GM21423 (cell line): ENCODE measurements at regions not wholly inside any gene's neighbourhood (a gene's known extent, or its start where the extent isn't known, plus 50 kb on each side); places are given as distances from the start of the nearest gene placed in this dataset.
"Not testable (repeated sequence)": the region's sequence is repeated elsewhere in the genome, so short reads cannot be mapped to it uniquely, and the experiment has no call there.

Experiments
- ATAC-seq: cut with Tn5 transposase; IDR thresholded peaks from one replicate; pipeline ENCODE4 v1.9.1; 2021; ENCODE audit warnings: mild to moderate bottlenecking, moderate library complexity; ENCODE audit not compliant: unreplicated experiment

DNA sequence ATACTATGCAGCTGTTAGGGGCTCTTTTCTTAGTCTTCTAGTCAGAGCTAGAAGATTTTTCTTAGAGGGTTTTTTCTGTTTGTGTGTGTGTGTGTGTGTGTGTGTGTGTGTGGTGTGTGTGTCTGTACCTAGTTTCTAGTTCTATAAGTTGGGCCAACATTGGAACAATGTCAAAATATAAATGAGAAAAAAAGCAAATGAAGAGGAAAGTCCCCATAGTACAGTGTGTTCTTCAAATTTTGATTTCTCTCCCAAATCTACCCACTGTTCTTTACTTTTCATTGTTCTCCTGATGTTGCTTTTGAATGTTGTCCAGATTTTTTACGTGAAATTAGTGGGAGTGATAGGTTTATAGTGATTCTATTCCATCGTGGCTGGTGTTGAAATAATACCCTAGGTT lies 2153.4 kb upstream of the RAG2 start:
- no peak for ATAC-seq

DNA sequence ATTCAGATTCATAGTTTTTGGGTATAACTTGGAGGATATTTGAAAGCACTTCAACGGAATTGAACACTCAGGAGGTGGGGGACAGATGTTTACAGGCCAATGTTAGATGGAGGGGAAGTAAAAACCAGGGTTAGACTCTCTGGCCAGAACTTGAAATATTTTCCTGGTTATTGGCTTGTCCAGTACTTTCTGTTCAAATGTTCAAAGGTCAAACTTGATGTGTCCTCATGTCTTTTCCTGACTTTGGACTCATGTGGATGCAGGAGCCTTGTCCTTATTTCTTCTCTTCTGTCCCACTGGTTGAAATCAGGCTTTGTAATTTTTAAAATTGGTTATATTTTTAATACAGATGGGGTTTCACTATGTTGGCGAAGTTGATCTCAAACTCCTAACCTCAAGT lies 2148.5 kb upstream of the RAG2 start:
- not testable (repeated sequence) for ATAC-seq

DNA sequence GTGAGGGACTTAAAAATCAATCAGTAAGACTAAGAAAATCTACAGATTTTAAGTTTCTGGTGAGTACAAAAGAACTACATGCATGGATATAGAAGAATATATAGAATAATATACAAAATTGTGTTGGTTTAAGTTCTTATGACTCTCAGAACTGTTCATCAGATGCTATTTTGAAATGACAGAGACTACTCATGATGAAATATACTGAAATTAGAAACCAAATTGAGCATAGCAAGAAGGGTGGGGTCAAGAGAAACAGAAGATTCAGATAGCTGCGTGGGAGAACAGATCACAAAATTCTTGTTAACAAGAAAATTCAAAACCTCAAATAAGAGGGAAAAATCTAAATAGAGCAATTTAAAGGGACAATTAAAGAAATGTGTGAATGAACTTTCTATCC lies 2125.3 kb upstream of the RAG2 start:
- no peak for ATAC-seq

DNA sequence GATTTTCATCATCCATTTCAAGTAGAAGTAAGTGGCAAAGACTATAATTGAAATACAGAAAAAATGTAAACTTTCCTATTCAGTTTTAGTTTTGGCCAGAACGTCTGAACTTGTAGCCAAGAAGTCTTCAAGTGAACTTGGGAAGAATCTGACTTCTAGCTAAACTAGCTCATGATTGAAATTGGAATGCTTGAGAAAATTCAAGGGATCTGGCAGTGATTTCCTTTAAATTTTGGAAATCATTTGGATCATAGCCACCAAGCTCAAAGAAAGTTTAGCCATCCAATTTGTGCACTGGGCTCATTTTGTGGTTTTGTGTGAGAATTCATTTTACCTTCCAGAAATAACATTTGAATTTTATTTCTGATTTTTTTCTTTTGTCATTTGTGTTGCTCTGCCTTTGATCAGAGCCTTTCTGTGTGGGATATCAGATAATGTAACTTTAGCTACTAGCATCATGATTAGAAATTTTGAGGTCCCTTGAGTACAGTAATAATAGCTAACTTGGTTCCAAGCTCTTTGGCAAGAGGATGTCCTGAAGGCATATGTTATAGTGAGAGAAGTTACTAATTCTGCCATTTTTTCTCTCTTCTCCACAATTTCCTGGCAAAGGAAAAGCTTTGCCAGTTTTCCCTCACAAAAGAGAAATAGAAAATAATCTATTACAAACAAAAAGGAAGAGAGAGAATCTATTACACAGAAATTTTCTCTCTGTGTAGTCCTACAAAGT lies 2123.7 kb upstream of the RAG2 start:
- no peak for ATAC-seq

DNA sequence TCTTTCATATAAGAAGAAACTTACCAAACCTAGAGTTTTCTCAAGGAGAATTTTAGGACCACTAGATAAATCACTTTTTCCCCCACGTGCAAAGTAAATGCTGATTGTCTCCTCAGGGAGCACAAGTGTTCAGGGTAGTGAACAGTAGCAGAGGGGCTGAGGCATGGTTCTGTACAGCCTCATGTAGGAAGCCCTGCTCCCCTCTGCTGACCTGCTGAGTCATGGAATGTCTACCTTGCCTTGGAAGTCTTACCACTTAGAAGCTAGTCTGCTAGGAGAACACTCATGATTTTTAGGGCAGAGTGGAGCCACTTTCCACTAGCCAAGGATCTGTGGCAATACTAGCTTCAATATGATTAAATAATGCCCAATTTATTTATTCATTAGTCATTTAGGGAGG lies 2120.6 kb upstream of the RAG2 start:
- ATAC-seq = no peak

DNA sequence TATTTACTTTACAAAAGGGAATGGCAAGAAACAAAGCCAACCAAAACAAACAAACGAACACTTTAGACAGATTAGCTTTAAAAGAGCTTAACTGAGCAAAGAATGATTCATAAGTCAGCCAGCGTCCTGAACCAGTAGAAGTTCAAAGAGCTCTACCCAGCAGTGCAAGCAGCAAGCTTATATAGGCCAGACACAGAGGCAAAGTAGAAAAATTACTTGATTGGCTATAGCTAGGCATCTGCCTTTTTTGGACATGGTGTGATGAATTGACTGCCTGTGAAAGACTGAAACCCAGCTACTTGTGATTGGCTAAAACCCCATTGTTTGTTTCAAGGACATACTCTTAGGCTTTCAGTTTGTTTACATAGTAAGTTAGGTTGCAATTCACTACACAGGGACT lies 2120.0 kb upstream of the RAG2 start:
- ATAC-seq = no peak

DNA sequence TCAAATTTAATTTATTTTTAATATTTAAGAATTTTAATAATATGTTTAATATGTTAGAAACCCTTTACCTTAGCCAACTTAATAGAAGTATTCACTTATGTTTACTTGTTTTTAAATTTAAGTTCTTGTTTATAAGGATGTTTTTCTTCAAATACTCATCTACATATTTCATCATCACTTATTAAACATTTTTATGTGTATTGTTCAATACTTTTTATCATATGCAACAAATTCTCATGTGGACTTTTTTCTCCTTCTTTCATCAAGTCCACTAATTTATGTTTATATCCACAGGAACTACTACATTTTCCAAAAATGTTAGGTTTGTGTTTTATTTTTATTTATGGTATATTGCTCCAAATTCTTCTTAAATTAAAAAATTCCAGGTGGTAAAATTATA lies 2113.1 kb upstream of the RAG2 start:
- ATAC-seq = no peak

DNA sequence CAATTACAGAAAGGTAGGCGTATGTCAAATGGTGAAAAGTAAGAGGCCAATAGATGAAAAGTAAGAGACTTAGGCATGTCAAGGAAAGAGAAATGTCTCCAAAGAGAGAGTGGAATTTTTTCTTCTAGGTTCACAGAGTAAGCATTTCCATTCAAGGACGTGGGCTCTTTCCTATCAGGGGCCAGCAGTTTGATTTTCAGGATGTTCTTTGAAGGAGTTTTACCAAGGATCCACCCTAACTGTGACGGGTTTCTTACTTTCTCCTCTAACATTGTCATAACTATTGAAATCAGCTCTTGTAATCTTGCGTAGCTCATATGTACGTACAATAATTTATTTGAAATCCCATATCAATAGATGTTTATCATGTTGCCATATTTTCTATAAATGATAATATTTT lies 2112.2 kb upstream of the RAG2 start:
- ATAC-seq = no peak

DNA sequence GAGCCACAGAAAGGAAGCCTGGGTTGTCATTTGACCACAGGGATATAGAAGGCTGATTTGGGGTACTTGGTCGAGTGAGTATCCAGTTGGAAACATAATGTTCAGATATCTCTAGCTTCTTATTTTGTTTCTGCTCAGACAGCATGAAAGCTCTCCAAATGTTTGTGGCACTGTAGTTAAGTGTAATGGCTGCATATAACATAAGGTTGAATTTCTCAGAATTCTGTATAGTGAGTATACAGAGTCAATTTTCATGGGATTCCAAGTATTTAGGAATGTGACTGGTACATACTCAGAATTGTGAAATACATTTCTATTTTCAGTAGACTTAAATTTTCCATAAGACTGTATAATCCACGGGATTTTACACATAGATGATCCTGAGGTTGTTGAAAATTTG lies 2102.1 kb upstream of the RAG2 start:
- no peak for ATAC-seq

DNA sequence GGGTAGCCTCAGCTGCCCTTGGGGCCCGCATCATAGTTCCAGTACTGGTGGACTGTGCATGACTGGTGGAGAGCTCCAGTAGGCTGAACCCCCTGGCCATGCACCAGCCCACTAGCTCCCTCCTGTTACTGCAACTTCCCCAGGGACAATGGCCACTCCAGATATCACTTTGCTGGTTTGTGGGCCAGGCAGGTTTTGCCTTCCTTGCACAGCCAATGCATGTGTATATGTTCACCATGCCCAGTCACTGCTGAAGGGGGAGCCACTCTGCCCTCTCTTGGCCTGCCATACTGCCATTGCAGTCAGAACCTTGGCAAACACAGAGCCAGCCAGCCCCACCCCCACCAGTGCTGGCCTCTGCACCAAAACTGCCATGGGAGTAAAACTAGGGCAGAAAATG lies 2095.3 kb upstream of the RAG2 start:
- ATAC-seq = no peak

DNA sequence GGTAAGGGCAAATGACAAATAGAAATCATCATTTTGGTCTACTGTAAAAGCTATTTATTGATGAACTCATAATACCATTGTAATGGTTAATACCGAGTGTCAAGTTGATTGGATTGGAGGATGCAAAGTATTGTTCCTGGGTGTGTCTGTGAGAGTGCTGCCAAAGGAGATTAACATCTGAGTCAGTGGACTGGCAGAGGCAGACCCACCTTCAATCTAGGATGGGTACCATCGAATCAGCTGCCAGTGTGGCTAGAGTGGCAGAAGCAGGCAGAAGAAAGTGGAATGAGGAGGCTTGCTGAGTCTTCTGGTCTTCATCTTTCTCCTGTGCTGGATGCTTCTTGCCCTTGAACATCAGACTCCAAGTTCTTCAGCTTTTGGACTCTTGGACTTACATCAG lies 2092.2 kb upstream of the RAG2 start:
- ATAC-seq = not testable (repeated sequence)

DNA sequence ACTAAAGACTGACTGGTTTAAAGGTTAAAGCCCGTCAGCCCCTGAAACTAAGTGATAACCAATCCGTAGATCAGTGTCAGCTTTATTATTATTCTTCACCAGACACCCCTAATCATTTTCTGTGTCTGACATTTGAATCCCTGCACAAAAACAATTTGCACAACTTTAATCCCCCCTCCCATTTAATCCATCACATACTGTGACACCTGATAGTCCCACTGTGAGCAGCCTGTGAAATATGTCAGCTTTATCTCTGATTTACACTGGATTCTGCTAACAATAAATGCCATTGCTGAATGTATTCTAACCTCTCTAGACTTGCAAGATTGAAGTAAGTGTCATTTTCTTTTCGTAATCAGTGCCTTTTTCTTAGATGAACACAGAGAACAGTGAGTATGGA lies 2089.0 kb upstream of the RAG2 start:
- ATAC-seq = no peak

DNA sequence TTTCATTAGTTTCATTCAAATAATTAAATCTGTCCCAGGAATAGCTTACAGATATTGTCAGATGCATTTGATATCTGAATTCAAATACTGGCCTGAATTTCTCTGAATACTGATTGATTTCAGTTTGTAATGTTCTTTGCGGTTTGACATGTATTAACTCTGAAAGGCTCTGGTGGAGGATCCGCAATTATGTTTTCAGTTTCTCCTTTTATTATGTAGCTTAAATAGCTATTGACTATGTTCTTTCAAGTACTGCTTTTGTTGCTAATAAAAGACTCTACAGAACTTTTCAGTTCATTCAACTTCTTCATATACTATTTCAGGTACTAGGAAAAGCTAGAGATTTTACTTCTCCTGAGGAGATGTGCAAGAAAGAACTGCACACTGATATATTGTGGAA lies 2085.4 kb upstream of the RAG2 start:
- no peak for ATAC-seq

DNA sequence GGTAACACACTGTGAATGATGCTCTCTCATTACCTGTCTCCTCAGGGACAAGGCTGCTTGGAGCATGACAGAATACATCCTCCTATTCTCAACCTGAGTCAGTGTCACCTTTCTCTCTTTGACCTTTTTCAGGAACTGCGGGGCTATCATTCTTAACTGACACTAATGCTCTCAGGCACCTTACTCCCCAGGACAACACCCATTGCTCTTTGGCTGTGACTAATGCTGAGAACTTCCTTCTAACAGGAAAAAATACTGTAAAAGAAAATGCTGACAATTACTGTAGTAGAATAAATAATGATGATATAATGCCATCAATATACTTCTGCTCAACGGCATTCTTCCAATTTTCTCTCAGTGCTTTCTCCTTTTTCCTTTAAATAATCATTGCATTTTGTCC lies 2082.7 kb upstream of the RAG2 start:
- ATAC-seq = no peak

DNA sequence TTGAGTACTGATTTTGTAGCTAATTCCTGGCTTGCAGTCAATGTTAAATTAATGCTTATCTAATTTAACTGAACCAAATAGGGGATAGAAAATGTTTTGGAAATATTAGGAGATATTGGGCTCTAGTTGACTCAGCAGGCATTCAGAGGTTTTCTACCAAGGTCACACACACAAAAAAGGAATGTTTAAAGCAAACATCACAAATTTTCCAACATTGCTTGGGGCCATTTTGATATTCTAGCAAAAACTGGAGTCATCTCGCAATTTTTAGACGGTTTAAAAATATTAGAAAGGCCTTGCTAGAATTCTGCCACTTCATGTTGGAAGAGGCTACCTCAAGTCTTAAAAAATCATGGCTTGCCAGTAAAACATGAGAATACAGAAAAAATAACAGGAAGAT lies 2082.1 kb upstream of the RAG2 start:
- no peak for ATAC-seq

DNA sequence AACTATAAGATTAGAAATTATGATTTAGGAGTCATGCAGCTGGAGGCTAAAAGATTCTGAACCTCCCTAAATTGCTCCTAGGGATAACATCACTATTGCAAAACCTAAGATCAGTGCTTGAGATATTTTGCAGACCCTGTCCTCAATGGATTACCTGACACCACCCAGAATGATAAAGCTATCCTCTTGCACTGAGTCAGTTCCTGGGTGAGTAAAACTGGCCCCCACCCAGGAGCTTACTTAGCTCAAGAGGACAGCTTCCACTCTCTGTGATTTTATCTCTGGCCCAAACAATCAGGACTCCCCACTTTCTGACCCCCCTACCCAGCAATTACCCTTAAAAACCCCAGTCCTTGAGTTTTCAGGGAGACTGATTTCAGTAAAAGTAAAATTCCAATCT lies 2074.4 kb upstream of the RAG2 start:
- no peak for ATAC-seq

DNA sequence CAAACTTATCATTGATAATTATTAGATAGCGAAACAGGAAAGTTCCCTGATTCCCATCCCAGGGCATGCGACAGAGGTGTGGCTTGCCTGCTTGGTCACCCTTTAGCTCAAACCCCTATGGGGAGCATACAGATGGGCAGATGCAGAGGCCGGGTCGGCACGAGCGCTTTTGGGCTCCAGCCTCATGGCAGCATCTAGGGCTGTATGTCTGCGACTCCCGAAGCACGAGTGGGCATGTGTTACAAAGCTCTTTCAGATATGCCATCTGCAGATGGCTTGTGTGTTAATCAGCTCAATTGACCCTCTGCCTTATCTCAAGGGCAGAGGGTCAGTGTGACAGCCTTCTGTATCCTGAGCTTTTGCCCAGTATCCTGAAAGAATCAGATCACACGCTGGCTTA lies 2069.3 kb upstream of the RAG2 start:
- no peak for ATAC-seq

DNA sequence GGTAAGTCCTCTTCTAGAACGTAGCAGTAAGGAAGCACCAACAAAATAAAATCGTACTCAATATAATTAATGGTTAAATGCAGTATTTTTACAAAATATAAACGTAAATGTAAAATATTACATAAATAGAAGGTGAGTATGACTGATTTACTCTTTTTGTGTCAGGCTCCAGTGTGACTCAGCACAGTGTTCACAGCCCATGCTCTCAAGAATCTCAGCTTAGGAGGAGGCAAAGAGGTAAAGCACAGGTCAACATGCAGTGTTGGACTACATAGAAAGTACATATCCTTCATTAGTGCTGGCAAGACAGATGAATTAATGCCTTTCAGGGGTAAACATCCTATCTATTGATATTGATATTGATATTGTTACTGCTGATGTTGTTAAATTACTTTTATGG lies 2050.6 kb upstream of the RAG2 start:
- no peak for ATAC-seq

DNA sequence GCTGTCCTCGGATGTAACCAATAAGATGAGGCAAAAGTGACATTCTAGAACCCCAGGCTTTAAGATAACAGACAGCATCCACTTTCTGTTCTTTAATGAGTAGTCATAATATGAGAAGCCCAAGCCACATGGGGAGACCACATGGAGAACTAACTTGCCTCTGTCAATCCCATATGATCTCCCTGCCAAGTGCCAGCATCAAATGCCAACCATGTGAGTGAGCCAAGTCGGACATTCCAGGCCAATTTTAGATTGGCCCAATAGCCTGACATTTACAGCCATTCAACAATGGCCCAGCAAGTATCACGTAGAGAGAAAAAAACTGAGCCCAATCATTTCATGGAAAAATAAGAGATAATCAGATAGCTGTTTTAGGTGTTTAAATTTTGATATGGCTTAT lies 2048.3 kb upstream of the RAG2 start:
- ATAC-seq = no peak

DNA sequence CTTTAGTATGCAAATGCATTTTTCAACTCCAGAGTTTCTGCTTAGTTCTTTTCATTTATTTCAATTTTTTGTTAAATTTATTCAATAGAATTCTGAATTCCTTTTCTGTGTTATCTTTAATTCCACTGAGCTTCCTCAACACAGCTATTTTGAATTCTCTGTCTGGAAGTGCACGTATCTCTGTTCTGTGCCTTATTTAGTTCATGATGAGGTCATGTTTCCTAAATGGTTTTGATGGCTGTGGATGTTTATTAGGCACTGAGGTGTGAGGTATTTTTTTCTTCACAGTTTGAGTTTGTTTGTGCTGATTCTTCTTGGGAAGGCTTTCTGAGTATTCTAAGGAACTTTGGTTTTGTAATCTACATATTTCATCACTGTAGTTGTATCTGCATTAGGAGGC lies 2042.8 kb upstream of the RAG2 start:
- ATAC-seq = no peak

DNA sequence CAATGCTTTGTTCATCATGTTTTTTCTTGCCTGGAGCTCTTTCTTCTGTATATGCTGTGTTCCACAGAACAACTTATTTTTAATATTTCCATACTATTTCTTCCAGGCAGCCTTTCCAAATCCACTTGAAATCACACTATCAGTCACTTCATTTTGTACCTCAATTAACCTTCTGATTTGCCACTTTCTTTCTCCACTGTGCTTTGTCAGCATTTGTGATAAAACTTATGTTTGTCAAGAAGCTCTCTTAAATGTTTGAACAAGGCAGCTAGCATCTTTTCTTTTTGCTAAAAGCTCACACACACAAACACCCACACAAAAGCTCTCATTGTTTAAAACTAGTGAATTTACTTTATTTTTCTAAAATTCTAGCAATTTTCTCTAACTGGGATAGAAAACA lies 2014.7 kb upstream of the RAG2 start:
- ATAC-seq = no peak

DNA sequence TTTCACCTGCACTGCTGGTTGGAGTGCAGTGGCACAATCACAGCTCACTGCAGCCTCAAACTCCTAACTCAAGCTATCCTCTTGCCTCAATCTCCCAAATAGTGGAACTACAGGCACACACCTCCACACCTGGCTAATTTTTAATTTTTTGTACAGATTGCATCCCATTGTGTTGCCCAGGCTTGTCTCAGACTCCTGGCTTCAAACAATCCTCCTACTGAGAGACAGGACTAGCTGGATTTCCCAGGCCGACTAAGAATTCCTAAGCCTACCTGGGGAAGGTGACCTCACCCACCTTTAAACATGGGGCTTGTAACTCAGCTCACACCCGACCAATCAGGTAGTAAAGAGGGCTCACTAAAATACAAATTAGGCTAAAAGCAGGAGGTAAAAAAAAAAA lies 2003.3 kb upstream of the RAG2 start:
- ATAC-seq = not testable (repeated sequence)

DNA sequence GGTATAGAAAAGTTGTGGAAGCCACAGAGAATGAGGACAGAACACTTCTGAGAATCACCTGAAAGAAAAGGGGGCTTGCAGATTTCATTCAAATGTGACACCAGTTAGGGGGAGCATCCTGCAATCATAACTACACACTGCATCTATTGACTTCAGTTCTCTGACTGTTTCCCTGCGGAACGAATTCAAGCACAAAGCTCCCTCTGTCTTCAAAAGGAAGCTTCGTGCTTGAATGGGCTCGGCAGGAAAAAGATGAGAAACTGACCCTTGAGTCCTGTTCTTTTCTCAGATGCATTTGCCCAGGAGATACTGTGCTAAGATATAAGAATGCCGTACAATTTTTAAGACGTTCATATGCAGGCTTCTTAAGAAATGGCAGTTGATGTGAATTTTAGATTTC lies 2000.4 kb upstream of the RAG2 start:
- no peak for ATAC-seq
